Head of caudate nucleus (tissue), 42 donors: ENCODE measurements at regions not wholly inside any gene's neighbourhood (a gene's known extent, or its start where the extent isn't known, plus 50 kb on each side); places are given as distances from the start of the nearest gene placed in this dataset.
"Not testable (repeated sequence)": the region's sequence is repeated elsewhere in the genome, so short reads cannot be mapped to it uniquely, and the experiment has no call there.

Experiments
- DNase-seq, 42 donors: peaks; one replicate each; pipeline versions ENCODE4 v3.0.0 to v3.0.0-alpha.2; 2020 to 2021; ENCODE audit warnings: mixed read lengths in 7 of 42
- intact Hi-C: fragments of 100-400 bp; cut with DNase I; formaldehyde crosslinking; loops from one replicate; pipeline ENCODE4 v1.15.0; 2022

- intact Hi-C loops: no loop called here
- DNase-seq: no peak
Measured at GRCh38 chr4:175263537-175263936, 345.4 kb downstream of the ADAM29 start.

GRCh38 chr4:175271010-175271630 is 353.0 kb downstream of the ADAM29 start:
- DNase-seq: no peak

GRCh38 chr4:175273995-175274753 is 356.0 kb downstream of the ADAM29 start:
- DNase-seq: no peak
- intact Hi-C loops: no loop called here

More at GRCh38 chr4:175271010-175271630, 353.0 kb downstream of the ADAM29 start:
- intact Hi-C loops: no loop called here

DNA sequence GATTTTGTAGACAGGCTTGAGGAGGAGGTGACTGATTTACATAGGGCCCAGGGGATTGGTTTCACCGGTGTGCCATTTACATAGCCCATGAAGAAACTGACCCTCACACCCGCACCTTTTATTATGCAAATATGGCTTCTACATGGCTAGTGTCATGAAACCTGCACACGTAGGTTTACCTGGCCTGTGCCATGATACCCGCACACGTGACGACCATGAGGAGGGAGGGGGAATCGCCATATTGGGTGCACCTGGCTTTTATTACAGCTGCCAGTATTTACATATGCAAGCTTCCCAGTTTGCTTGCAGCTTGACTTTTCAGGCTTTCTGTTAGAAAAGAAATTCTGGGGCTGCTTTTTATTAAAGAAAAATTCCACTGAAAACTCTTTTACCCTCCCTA is 359.7 kb downstream of the ADAM29 start:
- no peak for DNase-seq
- intact Hi-C loops: no loop called here

GRCh38 chr4:175280153-175280552 is 362.0 kb downstream of the ADAM29 start:
- DNase-seq: no peak
- intact Hi-C loops: no loop called here

DNA sequence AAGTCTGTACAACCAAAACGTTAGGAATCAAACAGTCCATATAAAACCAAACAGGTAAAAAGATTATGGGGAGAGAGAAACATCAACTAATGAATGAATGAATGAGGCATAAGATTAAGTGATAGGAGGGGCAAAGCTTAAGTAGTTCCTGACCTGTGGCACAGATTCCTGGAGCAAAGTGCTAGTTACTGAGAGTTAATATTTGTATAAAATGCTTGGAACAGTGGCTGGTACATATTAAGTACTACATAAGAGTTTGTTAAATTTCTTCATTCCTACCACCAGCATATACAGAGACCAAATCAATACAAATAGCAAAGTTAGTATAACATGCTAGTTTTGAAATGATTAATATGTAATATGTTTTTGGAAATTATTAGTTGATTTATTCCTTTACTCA is 363.7 kb downstream of the ADAM29 start:
- no peak for DNase-seq
- intact Hi-C loops: no loop called here

DNA sequence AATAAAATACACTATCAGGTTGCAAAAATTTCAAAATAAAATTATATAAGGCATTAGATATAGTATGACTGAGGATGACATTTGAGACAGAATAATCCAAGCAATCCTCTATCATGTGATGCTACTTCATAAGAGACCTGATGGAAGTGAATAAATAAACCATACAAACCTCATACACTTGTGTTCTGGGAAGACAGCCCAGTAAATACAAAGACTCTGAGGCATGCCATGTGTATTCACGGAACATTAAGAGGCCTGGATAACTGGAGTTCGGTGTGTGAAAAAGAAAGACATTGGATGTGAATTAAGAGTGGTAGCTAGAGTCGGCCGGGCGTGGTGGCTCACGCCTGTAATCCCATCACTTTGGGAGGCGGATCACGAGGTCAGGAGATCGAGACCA is 364.2 kb downstream of the ADAM29 start:
- DNase-seq: no peak
- intact Hi-C loops: no loop called here

GRCh38 chr4:175290401-175290800 is 372.2 kb downstream of the ADAM29 start:
- no peak for DNase-seq
- intact Hi-C loops: no loop called here

- DNase-seq: no peak
Measured at GRCh38 chr4:175297965-175298565, 379.9 kb downstream of the ADAM29 start.

DNA sequence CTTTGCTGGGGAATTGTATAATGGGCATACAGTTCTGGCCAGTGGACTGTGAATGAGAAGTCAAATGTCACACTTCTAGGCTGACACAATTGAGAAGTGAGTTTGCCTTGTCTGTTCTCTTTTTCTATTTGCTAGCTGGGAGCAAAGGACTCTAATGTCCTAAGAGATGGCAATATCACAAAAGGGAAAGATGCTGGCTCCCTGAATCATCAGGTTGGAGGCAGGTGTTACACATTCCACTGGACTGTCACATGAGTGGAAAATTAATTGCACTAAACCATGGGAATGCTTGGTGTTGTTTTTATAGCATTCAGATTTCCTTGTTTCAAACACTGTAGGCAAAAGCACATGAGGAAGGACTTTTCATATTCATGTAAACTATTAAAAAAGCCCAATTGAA is 388.3 kb downstream of the ADAM29 start:
- intact Hi-C loops: no loop called here
- no peak for DNase-seq

More at GRCh38 chr4:175297965-175298565, 379.9 kb downstream of the ADAM29 start:
- intact Hi-C loops: no loop called here

- no peak for DNase-seq
- intact Hi-C loops: no loop called here
Measured at GRCh38 chr4:175307326-175307725, 389.2 kb downstream of the ADAM29 start.

GRCh38 chr4:175308236-175308635 is 390.1 kb downstream of the ADAM29 start:
- DNase-seq: no peak
- intact Hi-C loops: no loop called here

DNA sequence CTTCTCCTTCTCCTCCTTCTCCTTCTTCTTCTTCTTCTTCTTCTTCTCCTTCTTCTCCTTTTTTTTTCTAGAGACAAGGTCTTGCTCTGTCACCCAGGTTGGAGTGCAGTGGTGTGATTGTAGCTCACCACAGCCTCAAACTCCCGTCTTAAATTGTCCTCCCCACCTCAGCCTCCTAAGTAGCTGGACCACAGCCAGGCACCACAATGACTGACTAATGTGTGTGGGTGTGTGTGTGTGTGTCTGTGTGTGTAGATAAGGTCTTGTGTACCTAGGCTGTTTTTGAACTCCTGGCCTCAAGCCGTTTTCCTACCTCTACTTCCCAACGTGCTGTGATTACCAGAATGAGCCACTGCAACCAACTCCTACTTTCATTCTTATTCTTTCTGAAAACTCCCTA is 390.9 kb downstream of the ADAM29 start:
- intact Hi-C loops: no loop called here
- no peak for DNase-seq

- DNase-seq: no peak
- intact Hi-C loops: no loop called here
Measured at GRCh38 chr4:175325230-175325629, 407.1 kb downstream of the ADAM29 start.

GRCh38 chr4:175326796-175327195 is 408.6 kb downstream of the ADAM29 start:
- intact Hi-C loops: no loop called here
- DNase-seq: no peak

GRCh38 chr4:175330236-175330635 is 412.1 kb downstream of the ADAM29 start:
- no peak for DNase-seq
- intact Hi-C loops: no loop called here

- intact Hi-C loops: no loop called here
Measured at GRCh38 chr4:175330652-175331051, 412.5 kb downstream of the ADAM29 start.

DNA sequence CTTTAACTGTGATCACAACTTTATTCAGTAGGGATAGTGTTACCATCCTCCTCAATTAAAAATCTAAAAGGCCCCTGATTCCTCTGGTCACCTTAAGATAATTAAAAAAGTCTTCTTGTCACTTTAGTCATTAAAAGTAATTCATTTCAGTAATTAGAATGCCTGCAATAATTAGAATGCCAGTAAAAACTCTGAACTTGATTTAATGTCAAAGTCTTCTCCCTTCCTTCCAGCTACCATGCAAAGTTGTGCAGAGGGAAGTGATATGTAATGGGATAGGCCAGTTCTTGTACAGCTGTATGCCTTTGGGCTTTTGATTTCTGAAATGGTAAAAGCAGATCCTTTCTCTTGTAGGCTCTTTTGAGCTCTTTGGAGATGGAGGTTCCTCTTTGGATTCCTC is 417.2 kb downstream of the ADAM29 start:
- no peak for DNase-seq
- intact Hi-C loops: no loop called here

More at GRCh38 chr4:175330652-175331051, 412.5 kb downstream of the ADAM29 start:
- DNase-seq: no peak

DNA sequence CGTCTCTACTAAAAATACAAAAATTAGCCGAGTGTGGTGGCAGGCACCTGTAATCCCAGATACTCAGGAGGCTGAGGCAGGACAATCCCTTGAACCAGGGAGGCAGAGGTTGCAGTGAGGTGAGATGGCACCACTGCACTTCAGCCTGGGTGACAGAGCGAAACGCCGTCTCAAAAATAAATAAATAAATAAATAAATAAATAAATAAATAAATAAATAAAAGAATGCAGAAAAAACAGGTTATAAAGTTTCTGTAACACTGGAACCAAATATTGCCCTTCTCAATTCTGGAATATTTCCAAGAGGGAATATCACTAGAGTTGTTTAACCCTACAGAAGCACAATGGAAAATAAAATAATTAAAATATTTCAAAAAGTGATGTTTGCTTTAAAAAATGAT is 418.4 kb downstream of the ADAM29 start:
- intact Hi-C loops, DNase-seq: not testable (repeated sequence)

DNA sequence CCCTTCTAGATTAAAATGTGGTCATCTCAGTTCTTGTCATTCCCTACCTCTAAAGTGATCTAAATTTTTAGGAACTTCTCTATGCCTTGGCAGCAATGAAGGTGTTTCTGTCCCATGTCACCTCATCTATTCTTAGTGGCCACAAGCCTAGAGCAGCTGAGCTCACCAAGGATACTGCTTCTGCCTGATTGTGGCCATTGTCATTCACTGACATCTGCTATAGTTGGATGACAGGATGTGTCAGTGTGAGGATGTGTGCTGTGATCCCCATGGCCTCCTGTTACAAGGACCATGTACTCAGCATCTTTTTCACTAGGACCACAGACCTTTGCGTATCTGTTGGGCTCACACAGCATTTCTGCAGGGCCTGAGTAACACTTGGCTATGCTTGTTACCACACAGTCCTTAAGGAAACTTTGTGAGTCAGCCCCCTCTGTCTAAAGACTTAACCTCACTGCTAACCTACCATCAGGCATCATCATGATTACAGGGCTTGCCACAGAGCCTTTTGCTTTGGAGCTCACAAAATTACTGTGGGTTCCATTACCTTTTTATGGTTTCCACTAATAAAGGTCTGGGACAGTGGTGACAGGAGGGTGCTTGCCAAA is 421.0 kb downstream of the ADAM29 start:
- intact Hi-C loops: no loop called here
- no peak for DNase-seq
